OCI-LY7 (cell line): ENCODE measurements at regions not wholly inside any gene's neighbourhood (a gene's known extent, or its start where the extent isn't known, plus 50 kb on each side); places are given as distances from the start of the nearest gene placed in this dataset.
"Not testable (repeated sequence)": the region's sequence is repeated elsewhere in the genome, so short reads cannot be mapped to it uniquely, and the experiment has no call there.

Experiments
- BruUV-seq: library from RNA; stranded (reverse); fragments of 400-500 nt; replicated peaks from 2 replicates; lab custom pipeline; 2021; lab: Mats Ljungman, UMichigan
- CTCF ChIA-PET: fragments of 300-600 bp; sonication (Branson Sonifier 250); formaldehyde crosslinking; loops from one replicate; lab custom pipeline; 2022; ENCODE audit warnings: antibody characterized with exemption; ENCODE audit not compliant: unreplicated experiment; lab: Charles Lee
- POLR2A ChIA-PET: fragments of 300-600 bp; sonication (Branson Sonifier 250); formaldehyde crosslinking; loops from one replicate; lab custom pipeline; 2022; ENCODE audit warnings: antibody characterized with exemption; lab: Charles Lee
- DNase-seq: peaks from one replicate; pipeline ENCODE4 v3.0.0-alpha.2; 2015; ENCODE audit warnings: low spot score
- H2AFZ ChIP-seq: fragments of 200-600 bp; sonication (generic), shearing (Covaris generic); 2 replicates; pipeline ENCODE4 v1.6.1; 2014; ENCODE audit warnings: mild to moderate bottlenecking, antibody characterized with exemption, low read length, moderate library complexity
- H3K27ac ChIP-seq: fragments of 200-600 bp; sonication (generic); 2 replicates; pipeline ENCODE4 v1.5.1; 2014; ENCODE audit warnings: mixed run types, low read depth, mild to moderate bottlenecking, moderate library complexity, low read length, inconsistent platforms; ENCODE audit not compliant: poor library complexity, severe bottlenecking
- H3K36me3 ChIP-seq: fragments of 200-600 bp; sonication (generic); 2 replicates; pipeline ENCODE4 v1.6.1; 2014; ENCODE audit warnings: mild to moderate bottlenecking, antibody characterized with exemption, low read length, moderate library complexity, mixed read lengths; ENCODE audit not compliant: insufficient read depth
- H3K4me1 ChIP-seq: fragments of 200-600 bp; sonication (generic); 2 replicates; pipeline ENCODE4 v1.5.1; 2014; ENCODE audit warnings: mild to moderate bottlenecking, low read length; ENCODE audit not compliant: insufficient read depth, poor library complexity, severe bottlenecking
- H3K4me2 ChIP-seq: fragments of 200-600 bp; sonication (generic); 2 replicates; pipeline ENCODE4 v1.6.1; 2014; ENCODE audit warnings: mild to moderate bottlenecking, low read length
- H3K4me3 ChIP-seq: fragments of 200-600 bp; sonication (generic); 2 replicates; pipeline ENCODE4 v1.5.1; 2014; ENCODE audit warnings: mild to moderate bottlenecking, low read depth, low read length; ENCODE audit not compliant: poor library complexity, severe bottlenecking
- H3K79me2 ChIP-seq: fragments of 200-600 bp; sonication (generic); 2 replicates; pipeline ENCODE4 v1.6.1; 2016; ENCODE audit warnings: low read depth, mild to moderate bottlenecking, low read length, moderate library complexity, mixed read lengths; ENCODE audit not compliant: insufficient read depth
- H3K9me2 ChIP-seq: fragments of 200-600 bp; sonication (generic); 2 replicates; pipeline ENCODE4 v1.6.1; 2016; ENCODE audit warnings: mild to moderate bottlenecking, low read length, mixed read lengths; ENCODE audit not compliant: insufficient read depth
- H3K9me3 ChIP-seq: fragments of 200-600 bp; sonication (generic); 2 replicates; pipeline ENCODE4 v1.6.1; 2014; ENCODE audit warnings: mild to moderate bottlenecking, mixed run types, low read length, mixed read lengths
- H4K20me1 ChIP-seq: fragments of 200-600 bp; sonication (generic); 2 replicates; pipeline ENCODE4 v1.6.1; 2014; ENCODE audit warnings: mild to moderate bottlenecking, antibody characterized with exemption, low read length, moderate library complexity, mixed read lengths; ENCODE audit not compliant: insufficient read depth
- CTCF ChIP-seq: fragments of 200-600 bp; sonication (generic); conservative IDR thresholded peaks from 2 replicates; pipeline ENCODE4 v1.5.1; 2014; ENCODE audit warnings: mild to moderate bottlenecking, antibody characterized with exemption, low read length, moderate library complexity, mixed read lengths
- EZH2phosphoT487 ChIP-seq: fragments of 200-600 bp; sonication (generic); IDR thresholded peaks from 2 replicates; pipeline ENCODE4 v1.6.1; 2018; ENCODE audit warnings: low read depth, borderline replicate concordance, mild to moderate bottlenecking, mixed run types, antibody characterized with exemption, low read length, moderate library complexity, mixed read lengths
- intact Hi-C: fragments of 100-400 bp; cut with micrococcal nuclease; formaldehyde crosslinking; loops from one replicate; pipeline ENCODE4 v1.10.0; 2022; ENCODE audit not compliant: unreplicated experiment

- ChIA-PET CTCF (no interaction called here), POLR2A (no interaction called here)
- Histone ChIP-seq H3K9me2 (no peaks in the 10 kb centered on the region), H4K20me1 (no peaks in the 10 kb centered on the region), H3K36me3 (no peaks in the 10 kb centered on the region), H3K27ac (no peak overlapping the region), H3K79me2 (no peaks in the 10 kb centered on the region), H2AFZ (no peak overlapping the region), H3K4me3 (no peak overlapping the region), H3K9me3 (no peaks in the 10 kb centered on the region), H3K4me1 (no peaks in the 10 kb centered on the region), H3K4me2 (no peak overlapping the region)
- DNase-seq = no peak
- BruUV-seq = no TSS peak
- intact Hi-C loops = no loop called here
- no peak for TF ChIP-seq CTCF
- TF ChIP-seq EZH2phosphoT487 = no peak
Measured at GRCh38 chrX:93346309-93346708, 327.1 kb downstream of the NAP1L3 start.

- H2AFZ ChIP-seq, H4K20me1 ChIP-seq, BruUV-seq, H3K79me2 ChIP-seq, H3K27ac ChIP-seq, H3K4me2 ChIP-seq, intact Hi-C loops, DNase-seq, CTCF ChIA-PET, H3K4me1 ChIP-seq, H3K36me3 ChIP-seq, POLR2A ChIA-PET, H3K9me2 ChIP-seq, H3K4me3 ChIP-seq, H3K9me3 ChIP-seq: not testable (repeated sequence)
Measured at GRCh38 chrX:93344287-93344686, 329.1 kb downstream of the NAP1L3 start.

DNA sequence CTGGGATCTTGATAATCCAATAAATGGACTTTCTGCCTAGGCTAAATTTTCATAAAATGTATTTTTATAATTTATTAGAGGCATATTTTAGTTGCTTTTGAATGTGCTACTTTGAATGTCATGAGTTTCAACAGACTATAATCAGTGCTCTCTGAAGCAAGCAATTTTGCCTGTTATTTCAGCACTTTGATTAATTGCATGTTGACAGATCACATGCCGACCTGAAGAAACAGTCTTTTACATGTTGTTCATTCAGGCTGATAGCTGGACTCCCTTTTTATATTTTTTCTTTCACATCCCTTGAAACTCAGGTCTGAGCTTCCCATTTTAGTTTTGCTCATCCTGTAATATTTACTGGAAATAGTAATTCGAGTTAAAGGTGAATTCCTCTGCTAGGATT, 341.0 kb downstream of the NAP1L3 start:
- Histone ChIP-seq H3K9me2 (no peaks in the 10 kb centered on the region), H4K20me1 (no peaks in the 10 kb centered on the region), H3K79me2 (no peaks in the 10 kb centered on the region), H3K36me3 (no peaks in the 10 kb centered on the region), H3K4me1 (no peaks in the 10 kb centered on the region), H3K4me2 (no peak overlapping the region), H2AFZ (no peak overlapping the region), H3K4me3 (no peak overlapping the region), H3K27ac (no peak overlapping the region), H3K9me3 (no peaks in the 10 kb centered on the region)
- no TSS peak for BruUV-seq
- intact Hi-C loops = no loop called here
- DNase-seq = no peak
- ChIA-PET POLR2A (interaction anchor here (0.6 kb wide), 1 partner anchor 81 kb away, joined by 4 read pairs; no protein-coding TSS in a partner anchor), CTCF (no interaction called here)
- TF ChIP-seq EZH2phosphoT487 (no peak), CTCF (no peak)
